Keratinocyte (primary cell): ENCODE measurements at regions not wholly inside any gene's neighbourhood (a gene's known extent, or its start where the extent isn't known, plus 50 kb on each side); places are given as distances from the start of the nearest gene placed in this dataset.

Source experiments
- DNase-seq: peaks from one replicate; pipeline ENCODE4 v3.0.0-alpha.2; 2011; ENCODE audit warnings: low read depth, missing footprints, low spot score
- FAIRE-seq: peaks from 2 replicates; lab custom pipeline; 2011; peaks lifted over from hg19 to GRCh38; lab: Jason Lieb, UNC
- H2AFZ ChIP-seq: 2 replicates; pipeline ENCODE4 v1.6.0; 2012; ENCODE audit warnings: low read length, control low read depth, inconsistent platforms; ENCODE audit not compliant: control insufficient read depth
- H3K27ac ChIP-seq: 2 replicates; pipeline ENCODE4 v1.5.1; 2011; ENCODE audit warnings: low read length; ENCODE audit not compliant: control insufficient read depth, insufficient read depth
- H3K27me3 ChIP-seq: 3 replicates; pipeline ENCODE4 v1.6.0; 2011; ENCODE audit warnings: low read length; ENCODE audit not compliant: control insufficient read depth, insufficient read depth; ENCODE audit errors: extremely low read depth
- H3K36me3 ChIP-seq, 2 experiments: 2 replicates in 1 of 2; 3 replicates in 1 of 2; pipeline ENCODE4 v1.5.1; 2011; ENCODE audit warnings: low read length in 2 of 2, mild to moderate bottlenecking in 1 of 2; ENCODE audit not compliant: control insufficient read depth in 2 of 2, insufficient read depth in 2 of 2; ENCODE audit errors: extremely low read depth in 1 of 2
- H3K4me1 ChIP-seq: 3 replicates; pipeline ENCODE4 v1.5.1; 2011; ENCODE audit warnings: low read length; ENCODE audit not compliant: control insufficient read depth, insufficient read depth; ENCODE audit errors: extremely low read depth
- H3K4me2 ChIP-seq: 3 replicates; pipeline ENCODE4 v1.6.0; 2011; ENCODE audit warnings: low read depth, low read length; ENCODE audit not compliant: control insufficient read depth, insufficient read depth; ENCODE audit errors: extremely low read depth
- H3K4me3 ChIP-seq, 3 experiments: fragments of 200-600 bp in 1 of 3; sonication (generic) in 1 of 3; 2 replicates in 2 of 3; 3 replicates in 1 of 3; pipeline ENCODE4 v1.5.1; 2011 to 2016; ENCODE audit warnings: low read length in 3 of 3, mild to moderate bottlenecking in 3 of 3, control low read depth in 2 of 3, inconsistent platforms in 1 of 3, low read depth in 1 of 3, mixed read lengths in 1 of 3, mixed run types in 1 of 3, moderate library complexity in 1 of 3; ENCODE audit not compliant: control insufficient read depth in 2 of 3, insufficient read depth in 2 of 3; ENCODE audit errors: extremely low read depth in 1 of 3
- H3K79me2 ChIP-seq: 2 replicates; pipeline ENCODE4 v1.6.0; 2012; ENCODE audit warnings: low read length; ENCODE audit not compliant: control insufficient read depth, insufficient read depth
- H3K9ac ChIP-seq: 3 replicates; pipeline ENCODE4 v1.6.0; 2011; ENCODE audit warnings: low read length; ENCODE audit not compliant: control insufficient read depth, insufficient read depth; ENCODE audit errors: extremely low read depth
- H3K9me1 ChIP-seq: 3 replicates; pipeline ENCODE4 v1.6.0; 2011; ENCODE audit warnings: low read length; ENCODE audit not compliant: control insufficient read depth, insufficient read depth; ENCODE audit errors: extremely low read depth
- H3K9me3 ChIP-seq: 2 replicates; pipeline ENCODE4 v1.5.1; 2012; ENCODE audit warnings: low read depth, low read length; ENCODE audit not compliant: control insufficient read depth
- H4K20me1 ChIP-seq: 3 replicates; pipeline ENCODE4 v1.6.0; 2011; ENCODE audit warnings: low read length; ENCODE audit not compliant: control insufficient read depth, insufficient read depth; ENCODE audit errors: extremely low read depth
- EZH2 ChIP-seq: IDR thresholded peaks from one replicate; pipeline ENCODE4 v1.6.1; 2012; ENCODE audit warnings: inconsistent platforms, mild to moderate bottlenecking, low read length, moderate library complexity
- dilution Hi-C: fragments of 300-500 bp; cut with MboI; formaldehyde crosslinking; loops from one replicate; pipeline ENCODE4 v1.7.0; 2020; ENCODE audit warnings: low sequenced_read_pairs; ENCODE audit not compliant: extremely low pct_ligation_motif_present
- TF ChIP-seq, protein P1 (sequence below), 3 experiments: IDR thresholded peaks in 1 of 3; conservative IDR thresholded peaks in 1 of 3; optimal IDR thresholded peaks in 1 of 3; 2 replicates in 2 of 3; 3 replicates in 1 of 3; pipeline versions ENCODE3 to v1.5.1; 2011; ENCODE audit warnings: low read length in 3 of 3, mild to moderate bottlenecking in 3 of 3, moderate library complexity in 2 of 3, control low read depth in 1 of 3, inconsistent platforms in 1 of 3; ENCODE audit not compliant: insufficient read depth in 2 of 3; ENCODE audit errors: extremely low read depth in 1 of 3

DNA sequence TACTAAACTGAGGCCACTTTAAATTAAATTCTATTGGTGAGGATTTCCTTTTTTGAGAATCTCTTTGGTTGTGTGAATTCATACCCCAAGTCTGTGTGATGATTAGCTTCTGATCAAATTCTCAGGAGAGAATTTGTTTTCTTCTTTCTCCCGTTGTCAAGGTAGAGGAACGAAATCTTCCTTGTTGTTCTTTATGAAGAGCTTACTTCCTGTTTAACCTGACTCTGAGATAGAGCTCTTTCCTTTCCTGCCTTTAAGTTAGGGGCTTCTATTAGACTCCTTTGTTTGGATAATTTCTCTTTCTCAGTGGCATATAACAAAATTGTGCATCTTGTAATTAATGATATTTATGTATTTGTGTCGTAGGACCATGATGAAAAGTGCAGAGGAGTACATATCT, 572.1 kb downstream of the REEP3 start:
- H3K4me2 ChIP-seq = no peak overlapping the region
- no peaks in the 10 kb centered on the region for H3K4me1 ChIP-seq
- H3K36me3 ChIP-seq = no peaks in the 10 kb centered on the region
- no peaks in the 10 kb centered on the region for H3K9me3 ChIP-seq
- no peak overlapping the region for H3K9ac ChIP-seq
- H2AFZ ChIP-seq = no peak overlapping the region
- H3K79me2 ChIP-seq = no peaks in the 10 kb centered on the region
- no peak for DNase-seq
- no peaks in the 10 kb centered on the region for H4K20me1 ChIP-seq
- no peak overlapping the region for H3K4me3 ChIP-seq
- H3K9me1 ChIP-seq = no peaks in the 10 kb centered on the region
- no peak for TF ChIP-seq EZH2
- TF ChIP-seq, protein P1, sequence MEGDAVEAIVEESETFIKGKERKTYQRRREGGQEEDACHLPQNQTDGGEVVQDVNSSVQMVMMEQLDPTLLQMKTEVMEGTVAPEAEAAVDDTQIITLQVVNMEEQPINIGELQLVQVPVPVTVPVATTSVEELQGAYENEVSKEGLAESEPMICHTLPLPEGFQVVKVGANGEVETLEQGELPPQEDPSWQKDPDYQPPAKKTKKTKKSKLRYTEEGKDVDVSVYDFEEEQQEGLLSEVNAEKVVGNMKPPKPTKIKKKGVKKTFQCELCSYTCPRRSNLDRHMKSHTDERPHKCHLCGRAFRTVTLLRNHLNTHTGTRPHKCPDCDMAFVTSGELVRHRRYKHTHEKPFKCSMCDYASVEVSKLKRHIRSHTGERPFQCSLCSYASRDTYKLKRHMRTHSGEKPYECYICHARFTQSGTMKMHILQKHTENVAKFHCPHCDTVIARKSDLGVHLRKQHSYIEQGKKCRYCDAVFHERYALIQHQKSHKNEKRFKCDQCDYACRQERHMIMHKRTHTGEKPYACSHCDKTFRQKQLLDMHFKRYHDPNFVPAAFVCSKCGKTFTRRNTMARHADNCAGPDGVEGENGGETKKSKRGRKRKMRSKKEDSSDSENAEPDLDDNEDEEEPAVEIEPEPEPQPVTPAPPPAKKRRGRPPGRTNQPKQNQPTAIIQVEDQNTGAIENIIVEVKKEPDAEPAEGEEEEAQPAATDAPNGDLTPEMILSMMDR (optimal IDR thresholded peaks at IDR 0.05 in 1 of 3, IDR thresholded peaks at IDR 0.05 in 1 of 3, conservative IDR thresholded peaks at IDR 0.05 in 1 of 3; ENCODE audit: extremely low read depth in 1 of 3, insufficient read depth in 2 of 3, low read length in 3 of 3) = no peak
- no peaks in the 10 kb centered on the region for H3K27me3 ChIP-seq
- FAIRE-seq = no peak
- no peak overlapping the region for H3K27ac ChIP-seq
- dilution Hi-C loops = no loop called here

DNA sequence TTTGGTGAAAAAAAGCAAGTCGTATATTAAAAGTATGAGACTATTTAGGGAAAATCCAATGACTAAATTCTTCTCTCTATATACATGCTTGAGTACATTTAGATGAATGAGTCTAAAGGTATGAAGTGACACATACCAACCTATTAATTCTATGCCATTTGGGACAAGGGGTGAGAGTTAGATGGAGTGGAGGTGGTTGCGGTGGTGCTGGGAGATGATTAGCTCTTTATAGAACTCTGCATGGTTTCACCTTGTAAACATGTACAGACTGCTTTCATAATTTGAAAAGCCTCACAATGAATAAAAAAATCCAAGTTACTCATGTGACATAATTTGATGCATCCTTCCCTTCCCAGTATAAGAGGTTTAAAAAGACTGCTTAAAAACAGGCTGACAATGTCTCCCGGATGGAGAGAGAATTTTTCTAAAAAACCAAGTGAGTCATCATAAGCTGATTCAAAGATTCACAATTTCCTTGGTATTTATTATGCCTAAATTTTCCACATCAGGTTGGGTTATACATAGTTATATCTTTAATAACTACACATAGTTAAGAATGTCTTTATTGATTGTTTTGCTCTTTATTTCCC, 572.8 kb downstream of the REEP3 start:
- H4K20me1 ChIP-seq = no peaks in the 10 kb centered on the region
- H3K27me3 ChIP-seq = no peaks in the 10 kb centered on the region
- no peak for DNase-seq
- TF ChIP-seq EZH2 = no peak
- TF ChIP-seq, protein P1 (optimal IDR thresholded peaks at IDR 0.05 in 1 of 3, IDR thresholded peaks at IDR 0.05 in 1 of 3, conservative IDR thresholded peaks at IDR 0.05 in 1 of 3; ENCODE audit: extremely low read depth in 1 of 3, insufficient read depth in 2 of 3, low read length in 3 of 3) = no peak
- no peak overlapping the region for H2AFZ ChIP-seq
- H3K4me3 ChIP-seq = no peak overlapping the region
- no peaks in the 10 kb centered on the region for H3K9me1 ChIP-seq
- H3K79me2 ChIP-seq = no peaks in the 10 kb centered on the region
- H3K4me1 ChIP-seq = no peaks in the 10 kb centered on the region
- no peaks in the 10 kb centered on the region for H3K36me3 ChIP-seq
- dilution Hi-C loops = no loop called here
- no peak overlapping the region for H3K4me2 ChIP-seq
- no peaks in the 10 kb centered on the region for H3K9me3 ChIP-seq
- no peak overlapping the region for H3K9ac ChIP-seq
- no peak for FAIRE-seq
- no peak overlapping the region for H3K27ac ChIP-seq
